Smooth muscle cell (in vitro differentiated cells): ENCODE measurements at regions not wholly inside any gene's neighbourhood (a gene's known extent, or its start where the extent isn't known, plus 50 kb on each side); places are given as distances from the start of the nearest gene placed in this dataset.

Experiments used
- DNase-seq: peaks from one replicate; lab custom pipeline; 2025; ENCODE audit not compliant: unreplicated experiment; lab: John Stamatoyannopoulos, UW
- H2AFZ ChIP-seq: fragments of 200-600 bp; sonication (generic); 2 replicates; pipeline ENCODE4 v1.6.0; 2016; ENCODE audit warnings: antibody characterized with exemption, low read depth, mild to moderate bottlenecking
- H3F3A ChIP-seq: fragments of 200-600 bp; sonication (generic); 2 replicates; pipeline ENCODE4 v1.6.0; 2017; ENCODE audit warnings: antibody characterized with exemption, low read depth
- H3K27ac ChIP-seq: fragments of 200-600 bp; sonication (generic); 2 replicates; pipeline ENCODE4 v1.5.1; 2016; ENCODE audit warnings: low read depth, mild to moderate bottlenecking
- H3K27me3 ChIP-seq: fragments of 200-600 bp; sonication (generic); 2 replicates; pipeline ENCODE4 v1.6.1; 2016; ENCODE audit warnings: low read depth, mild to moderate bottlenecking
- H3K36me3 ChIP-seq: fragments of 200-600 bp; sonication (generic); 2 replicates; pipeline ENCODE4 v1.5.1; 2016; ENCODE audit warnings: low read depth
- H3K4me1 ChIP-seq: fragments of 200-600 bp; sonication (generic); 2 replicates; pipeline ENCODE4 v1.5.1; 2016; ENCODE audit warnings: low read depth
- H3K4me2 ChIP-seq: fragments of 200-600 bp; sonication (generic); 2 replicates; pipeline ENCODE4 v1.6.0; 2016; ENCODE audit warnings: mild to moderate bottlenecking
- H3K4me3 ChIP-seq: fragments of 200-600 bp; sonication (generic); 2 replicates; pipeline ENCODE4 v1.5.1; 2016; ENCODE audit warnings: mild to moderate bottlenecking
- H3K79me2 ChIP-seq: fragments of 200-600 bp; sonication (generic); 2 replicates; pipeline ENCODE4 v1.6.0; 2016; ENCODE audit warnings: low read depth, mild to moderate bottlenecking
- H3K9ac ChIP-seq: fragments of 200-600 bp; sonication (generic); 2 replicates; pipeline ENCODE4 v1.6.0; 2016; ENCODE audit warnings: low read depth
- H3K9me3 ChIP-seq: fragments of 200-600 bp; sonication (generic); replicated peaks from 2 replicates; pipeline ENCODE4 v1.5.1; 2016; ENCODE audit warnings: low read depth
- H4K20me1 ChIP-seq: fragments of 200-600 bp; sonication (generic); 2 replicates; pipeline ENCODE4 v1.6.0; 2016; ENCODE audit warnings: low read depth
- CTCF ChIP-seq: fragments of 200-600 bp; sonication (generic); IDR thresholded peaks from 2 replicates; pipeline ENCODE4 v1.5.1; 2017; ENCODE audit warnings: borderline replicate concordance, mild to moderate bottlenecking, antibody characterized with exemption; ENCODE audit not compliant: insufficient read depth, poor library complexity, severe bottlenecking
- WGBS: methylation state at CpG from one replicate; pipeline ENCODE4 v1.1.7; 2016; ENCODE audit warnings: low lambda C conversion rate; 5-methylcytosine and 5-hydroxymethylcytosine counted together

- Histone ChIP-seq H3K4me1 (no peaks in the 10 kb centered on the region), H3F3A (peaks cover 3% of the 10 kb centered on the region), H3K36me3 (no peaks in the 10 kb centered on the region), H3K9ac (no peak overlapping the region), H3K27ac (no peak overlapping the region), H3K4me2 (no peak overlapping the region), H2AFZ (no peak overlapping the region), H4K20me1 (no peaks in the 10 kb centered on the region), H3K27me3 (no peaks in the 10 kb centered on the region), H3K9me3 (no peaks in the 10 kb centered on the region), H3K79me2 (no peaks in the 10 kb centered on the region), H3K4me3 (no peak overlapping the region)
- 83% methylated on average over 3 of the region's 3 CpGs for WGBS
- no peak for DNase-seq
- no peak for TF ChIP-seq CTCF
These were observed 96.9 kb upstream of the GPRIN3 start for GRCh38 chr4:89404530-89404929.

GRCh38 chr4:89403826-89404225, 96.2 kb upstream of the GPRIN3 start:
- Histone ChIP-seq H3K79me2 (no peaks in the 10 kb centered on the region), H3K27ac (no peak overlapping the region), H3K9me3 (no peaks in the 10 kb centered on the region), H3K4me1 (no peaks in the 10 kb centered on the region), H4K20me1 (no peaks in the 10 kb centered on the region), H3K4me2 (no peak overlapping the region), H2AFZ (no peak overlapping the region), H3K27me3 (no peaks in the 10 kb centered on the region), H3K36me3 (no peaks in the 10 kb centered on the region), H3K9ac (no peak overlapping the region), H3F3A (no peaks in the 10 kb centered on the region), H3K4me3 (no peak overlapping the region)
- no peak for DNase-seq
- 95% methylated on average over 2 of the region's 2 CpGs for WGBS
- TF ChIP-seq CTCF = no peak

- H3K27ac ChIP-seq = no peak overlapping the region
- 78% methylated on average over 7 of the region's 7 CpGs for WGBS
- no peak overlapping the region for H3K4me2 ChIP-seq
- no peak overlapping the region for H3K9ac ChIP-seq
- TF ChIP-seq CTCF = no peak
- H3K79me2 ChIP-seq = no peaks in the 10 kb centered on the region
- no peaks in the 10 kb centered on the region for H4K20me1 ChIP-seq
- H3F3A ChIP-seq = no peaks in the 10 kb centered on the region
- no peaks in the 10 kb centered on the region for H3K36me3 ChIP-seq
- no peaks in the 10 kb centered on the region for H3K9me3 ChIP-seq
- H3K27me3 ChIP-seq = no peaks in the 10 kb centered on the region
- H3K4me1 ChIP-seq = no peaks in the 10 kb centered on the region
- no peak overlapping the region for H3K4me3 ChIP-seq
- DNase-seq = no peak
- H2AFZ ChIP-seq = no peak overlapping the region
These were observed 92.9 kb upstream of the GPRIN3 start for GRCh38 chr4:89400287-89401035.

GRCh38 chr4:89398644-89399043, 91.0 kb upstream of the GPRIN3 start:
- DNase-seq = no peak
- no peak overlapping the region for H2AFZ ChIP-seq
- TF ChIP-seq CTCF = no peak

More at GRCh38 chr4:89398644-89399043, 91.0 kb upstream of the GPRIN3 start:
- Histone ChIP-seq H3K27me3 (no peaks in the 10 kb centered on the region), H4K20me1 (no peaks in the 10 kb centered on the region), H3K27ac (no peak overlapping the region), H3K4me1 (no peaks in the 10 kb centered on the region), H3K9me3 (no peaks in the 10 kb centered on the region), H3K79me2 (no peaks in the 10 kb centered on the region), H3F3A (no peaks in the 10 kb centered on the region), H3K36me3 (no peaks in the 10 kb centered on the region), H3K4me2 (no peak overlapping the region), H3K9ac (no peak overlapping the region), H3K4me3 (no peak overlapping the region)
